ENCODE measurements at regions not wholly inside any gene's neighbourhood (a gene's known extent, or its start where the extent isn't known, plus 50 kb on each side); places are given as distances from the start of the nearest gene placed in this dataset.

GRCh38 chr4:19614171-19614570 lies 637.5 kb upstream of the SLIT2 start:
- no peak for DNase-seq
- H3K27ac Mint-ChIP-seq: no peak overlapping the region
- peaks cover 21% of the 10 kb centered on the region for H3K9me3 Mint-ChIP-seq
- no peak overlapping the region for H3K4me3 Mint-ChIP-seq
- H3K27me3 Mint-ChIP-seq (ENCODE audit: low read depth, poor library complexity): no peaks in the 10 kb centered on the region
- no peaks in the 10 kb centered on the region for H3K4me1 Mint-ChIP-seq
- TF ChIP-seq, protein P1, sequence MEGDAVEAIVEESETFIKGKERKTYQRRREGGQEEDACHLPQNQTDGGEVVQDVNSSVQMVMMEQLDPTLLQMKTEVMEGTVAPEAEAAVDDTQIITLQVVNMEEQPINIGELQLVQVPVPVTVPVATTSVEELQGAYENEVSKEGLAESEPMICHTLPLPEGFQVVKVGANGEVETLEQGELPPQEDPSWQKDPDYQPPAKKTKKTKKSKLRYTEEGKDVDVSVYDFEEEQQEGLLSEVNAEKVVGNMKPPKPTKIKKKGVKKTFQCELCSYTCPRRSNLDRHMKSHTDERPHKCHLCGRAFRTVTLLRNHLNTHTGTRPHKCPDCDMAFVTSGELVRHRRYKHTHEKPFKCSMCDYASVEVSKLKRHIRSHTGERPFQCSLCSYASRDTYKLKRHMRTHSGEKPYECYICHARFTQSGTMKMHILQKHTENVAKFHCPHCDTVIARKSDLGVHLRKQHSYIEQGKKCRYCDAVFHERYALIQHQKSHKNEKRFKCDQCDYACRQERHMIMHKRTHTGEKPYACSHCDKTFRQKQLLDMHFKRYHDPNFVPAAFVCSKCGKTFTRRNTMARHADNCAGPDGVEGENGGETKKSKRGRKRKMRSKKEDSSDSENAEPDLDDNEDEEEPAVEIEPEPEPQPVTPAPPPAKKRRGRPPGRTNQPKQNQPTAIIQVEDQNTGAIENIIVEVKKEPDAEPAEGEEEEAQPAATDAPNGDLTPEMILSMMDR (IDR thresholded peaks at IDR 0.05): no peak
- no peaks in the 10 kb centered on the region for H3K36me3 Mint-ChIP-seq (ENCODE audit: low read depth)

DNA sequence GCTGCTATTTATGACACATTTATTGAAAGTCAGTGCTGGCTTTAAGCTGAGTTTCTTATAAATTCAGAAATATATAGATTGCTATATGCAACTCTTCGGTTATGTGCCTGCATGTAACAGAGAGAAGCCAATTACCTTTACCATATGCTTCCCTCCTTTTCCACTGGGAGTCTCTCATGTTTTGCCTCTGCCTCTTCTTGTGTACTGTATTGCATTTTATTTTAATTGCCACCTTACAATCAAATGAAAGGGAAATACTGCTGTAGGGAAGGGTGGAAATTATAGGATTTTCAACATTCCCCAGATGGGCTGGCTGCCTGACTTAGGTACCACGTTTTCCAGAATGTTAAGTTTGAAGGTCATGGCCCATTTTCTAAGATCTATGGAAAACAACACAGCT lies 655.4 kb upstream of the SLIT2 start:
- Mint-ChIP-seq H3K27me3 (ENCODE audit: low read depth, poor library complexity) (no peaks in the 10 kb centered on the region), H3K9me3 (no peaks in the 10 kb centered on the region), H3K36me3 (ENCODE audit: low read depth) (no peaks in the 10 kb centered on the region), H3K27ac (no peak overlapping the region), H3K4me1 (no peaks in the 10 kb centered on the region), H3K4me3 (no peak overlapping the region)
- DNase-seq: no peak
- TF ChIP-seq, protein P1 (IDR thresholded peaks at IDR 0.05): no peak

- no peak overlapping the region for H3K4me3 Mint-ChIP-seq
- H3K36me3 Mint-ChIP-seq (ENCODE audit: low read depth): no peaks in the 10 kb centered on the region
- H3K27ac Mint-ChIP-seq: no peak overlapping the region
- H3K4me1 Mint-ChIP-seq: no peaks in the 10 kb centered on the region
- TF ChIP-seq, protein P1 (IDR thresholded peaks at IDR 0.05): no peak
- no peak for DNase-seq
- no peaks in the 10 kb centered on the region for H3K27me3 Mint-ChIP-seq (ENCODE audit: low read depth, poor library complexity)
- no peaks in the 10 kb centered on the region for H3K9me3 Mint-ChIP-seq
Observed at GRCh38 chr4:19592391-19592790, 659.3 kb upstream of the SLIT2 start.

GRCh38 chr4:19583827-19584569 lies 667.7 kb upstream of the SLIT2 start:
- TF ChIP-seq, protein P1 (IDR thresholded peaks at IDR 0.05): no peak
- DNase-seq: no peak
- Mint-ChIP-seq H3K27me3 (ENCODE audit: low read depth, poor library complexity) (no peaks in the 10 kb centered on the region), H3K4me1 (no peaks in the 10 kb centered on the region), H3K27ac (no peak overlapping the region), H3K9me3 (no peaks in the 10 kb centered on the region), H3K36me3 (ENCODE audit: low read depth) (no peaks in the 10 kb centered on the region), H3K4me3 (no peak overlapping the region)

DNA sequence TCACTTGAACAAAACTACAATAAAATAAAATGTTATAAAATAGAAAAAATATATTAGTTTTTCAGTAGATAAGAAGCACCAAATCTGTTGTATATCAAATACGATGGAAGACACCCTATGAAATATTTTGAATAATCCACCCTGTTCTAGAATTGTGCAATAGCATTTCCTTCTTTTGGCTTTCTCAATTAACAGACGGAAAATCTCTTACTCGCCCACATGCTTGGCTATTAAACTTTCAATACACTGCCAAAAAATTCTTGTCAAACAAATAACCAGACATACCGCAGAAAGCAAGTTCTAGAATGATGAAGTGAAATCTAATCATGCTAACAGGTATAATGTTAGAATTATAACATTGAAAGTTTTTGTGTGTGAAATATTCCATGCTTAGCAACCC lies 671.6 kb upstream of the SLIT2 start:
- Mint-ChIP-seq H3K4me1 (no peaks in the 10 kb centered on the region), H3K36me3 (ENCODE audit: low read depth) (no peaks in the 10 kb centered on the region), H3K27ac (no peak overlapping the region), H3K4me3 (no peak overlapping the region), H3K27me3 (ENCODE audit: low read depth, poor library complexity) (no peaks in the 10 kb centered on the region), H3K9me3 (no peaks in the 10 kb centered on the region)
- TF ChIP-seq, protein P1 (IDR thresholded peaks at IDR 0.05): no peak
- no peak for DNase-seq

GRCh38 chr4:19579608-19580007 lies 672.1 kb upstream of the SLIT2 start:
- H3K27me3 Mint-ChIP-seq (ENCODE audit: low read depth, poor library complexity): no peaks in the 10 kb centered on the region
- no peaks in the 10 kb centered on the region for H3K36me3 Mint-ChIP-seq (ENCODE audit: low read depth)
- no peak overlapping the region for H3K4me3 Mint-ChIP-seq
- DNase-seq: no peak
- TF ChIP-seq, protein P1 (IDR thresholded peaks at IDR 0.05): no peak
- no peaks in the 10 kb centered on the region for H3K9me3 Mint-ChIP-seq
- H3K27ac Mint-ChIP-seq: no peak overlapping the region
- no peaks in the 10 kb centered on the region for H3K4me1 Mint-ChIP-seq
